CD4-positive, CD25-positive, alpha-beta regulatory T cell (primary cell): ENCODE measurements at regions not wholly inside any gene's neighbourhood (a gene's known extent, or its start where the extent isn't known, plus 50 kb on each side); places are given as distances from the start of the nearest gene placed in this dataset.

Experiments
- ATAC-seq, 2 donors: fragments of 150-1000 bp; cut with Tn5 transposase; one replicate each; pipeline ENCODE4 v1.10.0; 2021; ENCODE audit warnings: low read depth in 2 of 2, moderate number of reproducible peaks in 2 of 2, moderate library complexity in 1 of 2
- DNase-seq, 3 donors: peaks; one replicate each; pipeline versions ENCODE4 v3.0.0 to v3.0.0-alpha.2; 2012 to 2022; ENCODE audit warnings: mixed read lengths in 1 of 3
- H3K27ac ChIP-seq: one replicate; pipeline ENCODE4 v1.7.0; 2013; ENCODE audit warnings: mild to moderate bottlenecking, low read length; ENCODE audit not compliant: insufficient read depth, poor library complexity, severe bottlenecking
- H3K27me3 ChIP-seq: one replicate; pipeline ENCODE4 v1.7.0; 2013; ENCODE audit warnings: low read length; ENCODE audit not compliant: control insufficient read depth, insufficient read depth
- H3K36me3 ChIP-seq: one replicate; pipeline ENCODE4 v1.7.0; 2013; ENCODE audit warnings: mild to moderate bottlenecking, low read length, moderate library complexity; ENCODE audit not compliant: control insufficient read depth, insufficient read depth
- H3K4me1 ChIP-seq: 2 replicates; pipeline ENCODE4 v1.7.0; 2013; ENCODE audit warnings: mild to moderate bottlenecking, low read length; ENCODE audit not compliant: insufficient read depth, control insufficient read depth, poor library complexity, severe bottlenecking
- H3K4me3 ChIP-seq: one replicate; pipeline ENCODE4 v1.7.0; 2013; ENCODE audit warnings: low read depth, mild to moderate bottlenecking, low read length, moderate library complexity
- H3K9me3 ChIP-seq, 2 experiments: 1 replicate in 1 of 2; 2 replicates in 1 of 2; pipeline ENCODE4 v1.7.0; 2013; ENCODE audit warnings: low read length in 2 of 2, mild to moderate bottlenecking in 1 of 2, moderate library complexity in 1 of 2; ENCODE audit not compliant: control insufficient read depth in 2 of 2
- H3K27ac Mint-ChIP-seq, 3 donors: one replicate each; pipeline ENCODE4 v1.8.0; 2020 to 2022; ENCODE audit warnings: mild to moderate bottlenecking in 3 of 3, mixed read lengths in 3 of 3, moderate library complexity in 2 of 3
- H3K27me3 Mint-ChIP-seq: one replicate; pipeline ENCODE4 v1.8.0; 2022; ENCODE audit warnings: mild to moderate bottlenecking, mixed read lengths
- H3K36me3 Mint-ChIP-seq: one replicate; pipeline ENCODE4 v1.8.0; 2020; ENCODE audit warnings: mixed read lengths
- H3K4me1 Mint-ChIP-seq, 4 donors: one replicate each; pipeline ENCODE4 v1.8.0; 2020 to 2022; ENCODE audit warnings: mixed read lengths in 4 of 4, mild to moderate bottlenecking in 1 of 4
- H3K4me3 Mint-ChIP-seq, 4 donors: one replicate each; pipeline ENCODE4 v1.8.0; 2020 to 2022; ENCODE audit warnings: mild to moderate bottlenecking in 4 of 4, mixed read lengths in 4 of 4, moderate library complexity in 3 of 4
- H3K9me3 Mint-ChIP-seq, 7 donors: one replicate each; pipeline ENCODE4 v1.8.0; 2020 to 2022; ENCODE audit warnings: mixed read lengths in 7 of 7, mild to moderate bottlenecking in 3 of 7, moderate library complexity in 2 of 7

DNA sequence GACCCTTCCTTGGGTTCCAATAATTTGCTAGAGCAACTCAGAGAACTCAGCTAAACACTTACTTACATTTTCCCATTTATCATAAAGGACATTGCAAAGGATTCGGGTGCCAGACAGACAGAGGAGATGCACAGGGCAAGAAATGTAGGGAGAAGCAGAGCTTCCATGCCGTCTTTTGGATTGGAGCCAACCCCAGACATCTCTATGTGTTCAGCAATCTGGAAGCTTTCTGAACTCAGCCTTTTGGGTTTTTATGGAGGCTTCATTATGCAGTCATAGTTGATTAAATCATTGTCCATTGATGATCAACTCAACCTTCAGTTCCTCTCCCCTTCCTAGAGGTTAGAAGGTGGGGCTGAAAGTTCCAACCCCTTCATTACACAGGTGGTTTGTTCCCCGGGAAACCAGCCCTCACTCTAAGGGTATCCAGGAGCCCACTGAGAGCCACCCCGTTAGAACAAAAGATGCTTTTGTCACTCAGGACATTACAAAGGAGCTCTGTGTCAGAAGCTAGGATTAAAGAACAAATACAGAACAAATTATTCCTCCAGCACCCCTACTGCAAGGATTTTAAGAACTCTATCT, 211.9 kb upstream of the VSTM2A start:
- H3K4me1 Mint-ChIP-seq: no peaks in the 10 kb centered on the region
- H3K27me3 ChIP-seq: no peaks in the 10 kb centered on the region
- no peaks in the 10 kb centered on the region for H3K4me1 ChIP-seq
- no peaks in the 10 kb centered on the region for H3K9me3 ChIP-seq
- no peak for DNase-seq
- ATAC-seq: no peak
- H3K27ac ChIP-seq: no peak overlapping the region
- H3K36me3 Mint-ChIP-seq: no peaks in the 10 kb centered on the region
- H3K36me3 ChIP-seq: no peaks in the 10 kb centered on the region
- no peak overlapping the region for H3K27ac Mint-ChIP-seq
- no peak overlapping the region for H3K4me3 Mint-ChIP-seq
- no peak overlapping the region for H3K4me3 ChIP-seq
- peaks cover 0 to 17% (median 3%) of the 10 kb centered on the region in 7 donors for H3K9me3 Mint-ChIP-seq
- H3K27me3 Mint-ChIP-seq: no peaks in the 10 kb centered on the region

DNA sequence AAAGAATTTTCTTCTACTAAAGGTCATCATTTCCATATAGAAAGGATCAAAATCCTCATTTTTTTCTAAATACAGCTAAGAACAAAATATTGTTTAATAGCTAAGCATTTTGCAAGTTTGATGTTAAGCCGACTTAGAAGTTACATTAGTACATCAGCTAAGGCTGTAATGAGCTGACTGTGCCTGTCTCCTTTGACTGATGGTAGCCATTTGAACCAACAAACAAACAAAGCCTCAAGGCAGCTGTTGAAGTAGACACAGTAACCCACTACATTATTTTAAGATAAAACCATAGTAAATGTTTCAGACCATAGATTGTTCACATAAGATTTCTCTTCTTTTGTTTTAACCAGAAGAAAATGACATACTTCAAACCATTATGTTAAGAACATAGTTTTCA, 210.9 kb upstream of the VSTM2A start:
- Mint-ChIP-seq H3K27me3 (no peaks in the 10 kb centered on the region), H3K4me3 (no peak overlapping the region), H3K4me1 (no peaks in the 10 kb centered on the region), H3K36me3 (no peaks in the 10 kb centered on the region), H3K9me3 (peaks cover 0 to 10% (median 4%) of the 10 kb centered on the region in 7 donors), H3K27ac (no peak overlapping the region)
- Histone ChIP-seq H3K4me3 (no peak overlapping the region), H3K27ac (no peak overlapping the region), H3K9me3 (peaks cover 0 to 4% of the 10 kb centered on the region in 2 experiments), H3K27me3 (no peaks in the 10 kb centered on the region), H3K4me1 (no peaks in the 10 kb centered on the region), H3K36me3 (no peaks in the 10 kb centered on the region)
- ATAC-seq: no peak
- DNase-seq: no peak

- Histone ChIP-seq H3K9me3 (peaks cover 0 to 4% of the 10 kb centered on the region in 2 experiments), H3K27me3 (no peaks in the 10 kb centered on the region), H3K4me1 (no peaks in the 10 kb centered on the region), H3K27ac (no peak overlapping the region), H3K36me3 (no peaks in the 10 kb centered on the region), H3K4me3 (no peak overlapping the region)
- Mint-ChIP-seq H3K27ac (no peak overlapping the region), H3K36me3 (no peaks in the 10 kb centered on the region), H3K27me3 (no peaks in the 10 kb centered on the region), H3K4me3 (no peak overlapping the region), H3K9me3 (peaks cover 0 to 8% (median 5%) of the 10 kb centered on the region in 7 donors), H3K4me1 (no peaks in the 10 kb centered on the region)
- no peak for ATAC-seq
- DNase-seq: no peak
Observed at GRCh38 chr7:54332301-54332700, 209.9 kb upstream of the VSTM2A start.

DNA sequence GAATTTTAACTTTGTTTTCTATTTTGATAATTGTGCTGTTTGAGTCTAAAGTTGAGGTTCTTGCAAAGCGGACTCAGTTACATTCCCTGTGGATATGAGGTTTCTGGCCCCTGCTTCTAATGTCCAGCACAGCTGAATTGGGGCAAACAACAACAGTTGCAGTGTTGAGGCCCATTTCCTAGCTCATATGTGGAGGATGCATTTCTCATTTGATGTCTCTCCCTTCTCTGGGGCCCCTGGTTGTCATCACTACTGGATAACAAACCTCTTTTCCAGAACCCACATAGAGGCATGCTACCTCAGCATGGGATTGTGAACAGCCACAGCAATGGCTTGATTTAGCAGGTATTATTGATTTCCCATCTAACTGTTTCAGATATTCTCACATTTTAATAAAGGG, 208.2 kb upstream of the VSTM2A start:
- H3K4me3 ChIP-seq: no peak overlapping the region
- Mint-ChIP-seq H3K36me3 (no peaks in the 10 kb centered on the region), H3K4me1 (no peaks in the 10 kb centered on the region), H3K27ac (no peak overlapping the region), H3K27me3 (no peaks in the 10 kb centered on the region), H3K4me3 (no peak overlapping the region), H3K9me3 (peaks cover 0 to 17% (median 6%) of the 10 kb centered on the region in 7 donors)
- DNase-seq (no peak), ATAC-seq (no peak)
- no peak overlapping the region for H3K27ac ChIP-seq
- H3K9me3 ChIP-seq: peaks cover 0 to 4% of the 10 kb centered on the region in 2 experiments
- no peaks in the 10 kb centered on the region for H3K4me1 ChIP-seq
- no peaks in the 10 kb centered on the region for H3K36me3 ChIP-seq
- no peaks in the 10 kb centered on the region for H3K27me3 ChIP-seq

GRCh38 chr7:54336800-54337199, 205.4 kb upstream of the VSTM2A start:
- Histone ChIP-seq H3K27me3 (no peaks in the 10 kb centered on the region), H3K27ac (no peak overlapping the region), H3K36me3 (no peaks in the 10 kb centered on the region), H3K9me3 (peaks cover 0 to 4% of the 10 kb centered on the region in 2 experiments), H3K4me3 (no peak overlapping the region), H3K4me1 (no peaks in the 10 kb centered on the region)
- ATAC-seq: no peak
- Mint-ChIP-seq H3K9me3 (peaks cover 0 to 22% (median 8%) of the 10 kb centered on the region in 7 donors), H3K4me3 (no peak overlapping the region), H3K27ac (no peak overlapping the region), H3K27me3 (no peaks in the 10 kb centered on the region), H3K4me1 (no peaks in the 10 kb centered on the region), H3K36me3 (no peaks in the 10 kb centered on the region)
- no peak for DNase-seq

- ATAC-seq (no peak), DNase-seq (no peak)
- Histone ChIP-seq H3K27ac (no peak overlapping the region), H3K27me3 (no peaks in the 10 kb centered on the region), H3K36me3 (no peaks in the 10 kb centered on the region), H3K9me3 (peaks cover 0 to 4% of the 10 kb centered on the region in 2 experiments), H3K4me3 (no peak overlapping the region), H3K4me1 (no peaks in the 10 kb centered on the region)
- peaks cover 0 to 23% (median 8%) of the 10 kb centered on the region in 7 donors for H3K9me3 Mint-ChIP-seq
- no peaks in the 10 kb centered on the region for H3K27me3 Mint-ChIP-seq
- no peaks in the 10 kb centered on the region for H3K4me1 Mint-ChIP-seq
- no peaks in the 10 kb centered on the region for H3K36me3 Mint-ChIP-seq
- no peak overlapping the region for H3K4me3 Mint-ChIP-seq
- H3K27ac Mint-ChIP-seq: no peak overlapping the region
Observed at GRCh38 chr7:54337466-54337865, 204.7 kb upstream of the VSTM2A start.

GRCh38 chr7:54338319-54338718, 203.9 kb upstream of the VSTM2A start:
- Mint-ChIP-seq H3K4me3 (no peak overlapping the region), H3K4me1 (no peaks in the 10 kb centered on the region), H3K27me3 (no peaks in the 10 kb centered on the region), H3K27ac (no peak overlapping the region), H3K9me3 (peaks cover 0 to 28% (median 8%) of the 10 kb centered on the region in 7 donors), H3K36me3 (no peaks in the 10 kb centered on the region)
- Histone ChIP-seq H3K27me3 (no peaks in the 10 kb centered on the region), H3K4me3 (no peak overlapping the region), H3K27ac (no peak overlapping the region), H3K9me3 (peaks cover 0 to 4% of the 10 kb centered on the region in 2 experiments), H3K36me3 (no peaks in the 10 kb centered on the region), H3K4me1 (no peaks in the 10 kb centered on the region)
- no peak for ATAC-seq
- DNase-seq: no peak

- H3K4me3 ChIP-seq: no peak overlapping the region
- no peak for DNase-seq
- H3K4me3 Mint-ChIP-seq: no peak overlapping the region
- H3K27me3 Mint-ChIP-seq: no peaks in the 10 kb centered on the region
- no peaks in the 10 kb centered on the region for H3K4me1 ChIP-seq
- no peaks in the 10 kb centered on the region for H3K4me1 Mint-ChIP-seq
- no peak for ATAC-seq
- peaks cover 0 to 4% of the 10 kb centered on the region in 2 experiments for H3K9me3 ChIP-seq
- no peaks in the 10 kb centered on the region for H3K27me3 ChIP-seq
- H3K36me3 ChIP-seq: no peaks in the 10 kb centered on the region
- H3K36me3 Mint-ChIP-seq: no peaks in the 10 kb centered on the region
- no peak overlapping the region for H3K27ac Mint-ChIP-seq
- no peak overlapping the region for H3K27ac ChIP-seq
- H3K9me3 Mint-ChIP-seq: peaks cover 0 to 36% (median 9%) of the 10 kb centered on the region in 7 donors
Observed at GRCh38 chr7:54339073-54339472, 203.1 kb upstream of the VSTM2A start.
